HepG2 (cell line): ENCODE measurements at regions not wholly inside any gene's neighbourhood (a gene's known extent, or its start where the extent isn't known, plus 50 kb on each side); places are given as distances from the start of the nearest gene placed in this dataset.

Experiments
- CBX5 ChIP-seq: sonication (generic); formaldehyde crosslinking; IDR thresholded peaks from 2 replicates; pipeline ENCODE4 v1.4.0; 2020; ENCODE audit warnings: missing genetic modification reagents, borderline replicate concordance
- CEBPZ ChIP-seq: IDR thresholded peaks from 2 replicates; pipeline ENCODE4 v1.6.1; 2012; ENCODE audit warnings: low read length, improper control_type of control experiment
- ELF3 ChIP-seq: IDR thresholded peaks from 2 replicates; pipeline ENCODE4 v1.6.1; 2016; ENCODE audit warnings: missing genetic modification reagents, missing compliant biosample characterization
- HMG20B ChIP-seq: conservative IDR thresholded peaks from 2 replicates; pipeline ENCODE4 v1.6.1; 2016; ENCODE audit warnings: missing genetic modification reagents, missing compliant biosample characterization
- KDM3A ChIP-seq: IDR thresholded peaks from 2 replicates; pipeline ENCODE4 v1.6.1; 2018; ENCODE audit warnings: low read depth, missing compliant biosample characterization
- KLF16 ChIP-seq, 2 experiments: sonication (generic) in 1 of 2; formaldehyde crosslinking in 1 of 2; IDR thresholded peaks; 2 replicates each; pipeline versions ENCODE4 v1.6.1 to v1.8.0; 2016 to 2023; ENCODE audit warnings: missing genetic modification reagents in 2 of 2, missing compliant biosample characterization in 1 of 2
- LBX2 ChIP-seq: sonication (generic); formaldehyde crosslinking; IDR thresholded peaks from 2 replicates; pipeline ENCODE4 v1.5.0; 2020; ENCODE audit warnings: missing genetic modification reagents, mild to moderate bottlenecking, borderline replicate concordance
- MAF1 ChIP-seq: sonication (generic); formaldehyde crosslinking; IDR thresholded peaks from 2 replicates; pipeline ENCODE4 v1.5.0; 2020; ENCODE audit warnings: missing genetic modification reagents, borderline replicate concordance
- SOX5 ChIP-seq: IDR thresholded peaks from 2 replicates; pipeline ENCODE4 v1.6.1; 2016; ENCODE audit warnings: borderline replicate concordance
- STAT5B ChIP-seq: sonication (generic); formaldehyde crosslinking; IDR thresholded peaks from 2 replicates; pipeline ENCODE4 v1.4.0; 2020; ENCODE audit warnings: missing genetic modification reagents
- ZMYM3 ChIP-seq: sonication (generic); formaldehyde crosslinking; IDR thresholded peaks from 2 replicates; pipeline ENCODE4 v1.5.1; 2020; ENCODE audit warnings: mild to moderate bottlenecking, missing genetic modification reagents
- ZNF232 ChIP-seq: sonication (generic); formaldehyde crosslinking; IDR thresholded peaks from 2 replicates; pipeline ENCODE4 v1.4.0; 2020; ENCODE audit warnings: missing genetic modification reagents, borderline replicate concordance
- ZNF276 ChIP-seq: sonication (generic); formaldehyde crosslinking; IDR thresholded peaks from 2 replicates; pipeline ENCODE4 v1.4.0; 2020; ENCODE audit warnings: mild to moderate bottlenecking, low read depth, missing genetic modification reagents
- ZNF512B ChIP-seq: sonication (generic); formaldehyde crosslinking; IDR thresholded peaks from 2 replicates; pipeline ENCODE4 v1.5.1; 2020; ENCODE audit warnings: missing genetic modification reagents, mild to moderate bottlenecking, borderline replicate concordance
- ZNF792 ChIP-seq: IDR thresholded peaks from 2 replicates; pipeline ENCODE4 v1.6.1; 2016
- ZNF800 ChIP-seq: sonication (generic); formaldehyde crosslinking; IDR thresholded peaks from 2 replicates; pipeline ENCODE4 v1.4.0; 2020; ENCODE audit warnings: missing genetic modification reagents

- TF ChIP-seq CEBPZ, result no peak
- no peak for TF ChIP-seq ZNF800 (CRISPR knock-in tag)
- no peak; the same call in 1 of the 2 replicates for TF ChIP-seq ZNF792
- TF ChIP-seq STAT5B (CRISPR knock-in tag), result no peak
- no peak for TF ChIP-seq LBX2 (CRISPR knock-in tag)
- peak; percentile 37; the same call in 1 of the 2 replicates for TF ChIP-seq HMG20B (CRISPR knock-in tag)
- peak in 1 of 2 experiments; percentile 72; a peak in 1 of 4 replicates for TF ChIP-seq KLF16 (CRISPR knock-in tag; IDR thresholded peaks at IDR 0.05)
- TF ChIP-seq CBX5 (CRISPR knock-in tag), result no peak
- no peak for TF ChIP-seq MAF1 (CRISPR knock-in tag)
- TF ChIP-seq ZNF512B (CRISPR knock-in tag), result peak; percentile 67
- no peak for TF ChIP-seq ELF3 (CRISPR knock-in tag)
- TF ChIP-seq ZNF232 (CRISPR knock-in tag), result no peak; the same call in 1 of the 2 replicates
- no peak for TF ChIP-seq ZNF276 (CRISPR knock-in tag)
- peak; percentile 72 for TF ChIP-seq ZMYM3 (CRISPR knock-in tag)
- peak; percentile 98 for TF ChIP-seq SOX5 (CRISPR knock-in tag)
- TF ChIP-seq KDM3A, result no peak
Observed at GRCh38 chr2:206846981-206847834, 81.8 kb downstream of the FASTKD2 start (continued).
